NCI-H345 treated with DMSO at 0.1 percent for 48 hours (cell line): ENCODE measurements at regions not wholly inside any gene's neighbourhood (a gene's known extent, or its start where the extent isn't known, plus 50 kb on each side); places are given as distances from the start of the nearest gene placed in this dataset.
"Not testable (repeated sequence)": the region's sequence is repeated elsewhere in the genome, so short reads cannot be mapped to it uniquely, and the experiment has no call there.

Experiments
- DNase-seq: peaks from one replicate; lab custom pipeline; 2025; ENCODE audit not compliant: unreplicated experiment; lab: John Stamatoyannopoulos, UW

DNA sequence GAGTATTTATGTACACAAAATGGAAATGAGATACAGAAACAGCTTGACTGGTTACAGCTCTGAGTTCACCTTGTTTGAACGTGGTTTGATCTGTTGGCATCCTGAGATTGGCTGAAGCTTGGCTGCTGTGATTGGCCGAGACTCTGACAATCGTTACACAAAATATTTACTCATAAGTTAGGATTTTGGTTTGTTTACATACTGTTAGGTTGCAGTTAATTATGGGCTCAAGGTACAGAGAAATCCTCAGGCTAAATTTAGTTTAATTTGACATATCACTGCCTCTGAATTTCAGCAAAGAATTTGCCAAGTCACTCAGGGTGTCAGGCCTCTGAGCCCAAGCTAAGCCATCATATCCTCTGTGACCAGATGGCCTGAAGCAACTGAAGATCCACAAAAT, 227.3 kb downstream of the COPRS start:
- no peak for DNase-seq

DNA sequence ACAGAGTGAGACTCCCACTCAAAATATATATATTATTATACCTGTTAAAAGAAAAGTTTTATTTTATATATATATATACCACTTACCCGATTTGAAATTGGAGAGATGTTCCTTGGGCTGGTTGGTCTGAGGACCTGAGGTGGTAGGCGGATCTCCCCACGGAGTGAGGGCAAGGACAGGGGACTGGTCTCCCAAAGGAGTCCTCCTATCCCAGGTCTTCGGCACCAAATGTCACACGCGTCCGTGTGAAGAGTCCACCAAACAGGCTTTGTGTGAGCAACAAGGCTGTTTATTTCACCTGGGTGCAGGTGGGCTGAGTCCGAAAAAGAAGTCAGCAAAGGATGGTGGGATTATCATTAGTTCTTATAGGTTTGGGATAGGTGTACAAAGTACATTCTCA, 228.2 kb downstream of the COPRS start:
- DNase-seq: not testable (repeated sequence)

DNA sequence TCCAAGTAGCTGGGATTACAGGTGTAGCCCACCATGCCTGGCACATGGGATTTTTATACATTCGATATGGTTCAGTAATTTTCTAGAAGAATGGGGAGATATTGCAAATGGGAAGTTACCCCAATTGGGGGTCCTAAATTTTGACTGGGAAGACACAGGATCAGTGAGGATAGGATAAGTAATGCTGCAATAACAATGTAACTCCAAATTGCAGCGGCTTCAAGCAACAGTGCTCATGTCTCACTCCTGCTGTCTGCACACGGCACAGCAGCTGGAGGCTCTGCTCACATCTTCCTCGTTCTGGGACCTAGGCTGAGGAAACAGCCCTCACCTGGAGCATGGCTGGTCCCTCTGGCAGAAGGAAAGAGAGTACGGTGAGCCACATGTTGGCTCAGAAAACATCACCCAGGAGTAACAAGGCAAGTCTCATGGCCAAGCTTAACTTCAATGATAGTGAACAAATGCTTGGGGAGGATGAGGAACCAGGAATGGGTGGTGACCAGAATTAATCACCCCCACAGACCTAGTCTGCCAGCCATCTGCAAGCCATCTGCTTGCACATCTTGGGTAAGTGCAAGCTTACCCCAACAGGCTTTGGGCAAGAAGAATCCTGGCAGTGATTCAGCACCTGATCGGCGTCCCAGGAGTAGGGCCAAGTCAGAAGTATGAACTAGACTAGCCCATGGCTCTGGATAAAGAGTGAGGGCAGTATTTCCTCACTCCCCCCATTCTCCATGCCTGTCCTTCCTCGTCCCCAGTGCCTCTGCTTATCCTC, 229.2 kb downstream of the COPRS start:
- no peak for DNase-seq

DNA sequence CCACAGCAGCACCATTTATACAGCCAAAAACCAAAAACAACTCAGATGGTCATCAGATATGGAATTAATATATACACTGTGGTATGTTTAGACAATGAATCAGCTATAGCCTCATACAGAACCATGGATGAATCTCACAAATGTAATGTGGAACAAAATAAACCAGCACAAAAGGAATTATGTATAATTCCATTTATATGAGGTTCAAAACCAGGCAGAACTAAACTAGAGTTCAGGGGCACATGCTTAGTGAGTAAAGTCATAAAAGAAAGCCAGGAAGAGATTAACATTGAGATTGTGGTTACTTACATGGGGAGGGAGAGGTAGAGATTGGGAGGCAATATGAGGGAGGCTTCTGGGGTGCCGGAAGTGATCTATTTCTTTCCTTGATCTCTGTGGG, 231.1 kb downstream of the COPRS start:
- DNase-seq: no peak

DNA sequence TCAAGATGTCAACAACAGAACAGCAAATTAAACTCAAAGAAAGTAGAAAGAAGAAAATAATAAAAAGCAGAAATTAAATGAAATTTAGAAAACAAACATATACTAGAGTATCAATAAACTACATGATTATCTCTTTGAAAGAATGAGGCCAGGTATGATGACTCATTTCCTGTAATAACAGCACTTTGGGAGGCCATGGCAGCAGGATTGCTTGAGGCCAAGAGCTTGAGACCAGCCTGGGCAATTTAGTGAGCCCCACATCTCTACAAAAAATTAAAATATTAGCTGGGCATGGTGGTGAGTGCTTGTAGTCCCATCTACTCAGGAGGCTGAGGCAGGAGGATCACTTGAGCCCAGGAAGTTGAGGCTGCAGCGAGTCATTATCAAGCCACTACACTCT, 232.5 kb downstream of the RAB11FIP4 start:
- DNase-seq: no peak

DNA sequence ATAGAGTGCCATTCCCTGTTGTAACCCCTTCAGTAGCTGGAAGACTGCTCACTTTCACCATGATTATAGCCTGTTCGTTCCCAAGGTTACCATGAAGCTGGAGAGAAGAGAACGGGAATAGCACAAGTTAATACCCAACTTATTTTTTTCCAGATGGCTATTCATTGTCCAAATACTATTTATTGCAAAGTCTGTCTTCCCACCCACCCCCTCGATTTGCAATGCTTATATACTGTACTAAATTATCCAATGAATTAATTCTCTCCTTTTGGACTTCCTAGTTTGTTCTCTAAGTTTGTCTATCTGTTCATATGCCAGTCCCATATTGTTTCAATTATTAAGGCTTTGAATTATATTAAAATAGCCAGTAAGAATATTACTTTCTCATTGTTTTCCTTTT, 231.0 kb downstream of the RAB11FIP4 start:
- DNase-seq: no peak

DNA sequence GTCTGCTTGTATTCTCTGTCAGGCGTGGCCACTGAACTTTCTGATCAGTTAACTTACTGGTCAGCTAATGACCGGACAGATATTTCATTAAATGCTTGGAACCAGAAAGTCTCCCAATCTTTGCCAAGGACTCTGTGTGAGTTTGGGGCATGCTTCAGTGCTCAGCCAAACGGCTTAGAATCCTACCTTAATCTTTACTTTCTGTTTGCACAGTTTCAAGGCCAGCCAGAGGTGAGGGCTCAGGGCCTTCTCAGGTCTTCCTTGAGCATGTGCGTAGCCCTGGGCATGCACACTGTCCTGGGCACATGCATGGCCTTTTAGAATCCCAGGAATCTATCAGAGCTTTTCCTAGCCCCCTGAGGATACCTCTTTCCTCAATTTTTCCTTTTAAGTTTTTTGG, 230.1 kb downstream of the RAB11FIP4 start:
- DNase-seq: no peak

DNA sequence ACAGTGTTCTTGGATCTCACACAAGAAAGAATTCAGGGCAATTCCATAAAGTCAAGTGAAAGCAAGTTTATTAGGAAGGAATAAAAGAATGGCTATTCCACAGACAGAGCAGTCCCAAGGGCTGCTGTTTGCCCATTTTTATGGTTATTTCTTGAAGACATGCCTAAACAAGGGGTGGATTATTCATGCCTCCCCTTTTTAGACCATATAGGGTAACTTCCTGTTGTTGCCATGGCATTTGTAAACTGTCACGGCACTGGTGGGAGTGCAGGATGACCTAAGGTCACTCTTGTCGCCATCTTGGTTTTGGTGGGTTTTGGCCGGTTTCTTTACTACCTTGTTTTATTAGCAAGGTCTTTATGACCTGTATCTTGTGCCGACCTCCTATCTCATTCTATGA, 219.6 kb downstream of the RAB11FIP4 start:
- not testable (repeated sequence) for DNase-seq

DNA sequence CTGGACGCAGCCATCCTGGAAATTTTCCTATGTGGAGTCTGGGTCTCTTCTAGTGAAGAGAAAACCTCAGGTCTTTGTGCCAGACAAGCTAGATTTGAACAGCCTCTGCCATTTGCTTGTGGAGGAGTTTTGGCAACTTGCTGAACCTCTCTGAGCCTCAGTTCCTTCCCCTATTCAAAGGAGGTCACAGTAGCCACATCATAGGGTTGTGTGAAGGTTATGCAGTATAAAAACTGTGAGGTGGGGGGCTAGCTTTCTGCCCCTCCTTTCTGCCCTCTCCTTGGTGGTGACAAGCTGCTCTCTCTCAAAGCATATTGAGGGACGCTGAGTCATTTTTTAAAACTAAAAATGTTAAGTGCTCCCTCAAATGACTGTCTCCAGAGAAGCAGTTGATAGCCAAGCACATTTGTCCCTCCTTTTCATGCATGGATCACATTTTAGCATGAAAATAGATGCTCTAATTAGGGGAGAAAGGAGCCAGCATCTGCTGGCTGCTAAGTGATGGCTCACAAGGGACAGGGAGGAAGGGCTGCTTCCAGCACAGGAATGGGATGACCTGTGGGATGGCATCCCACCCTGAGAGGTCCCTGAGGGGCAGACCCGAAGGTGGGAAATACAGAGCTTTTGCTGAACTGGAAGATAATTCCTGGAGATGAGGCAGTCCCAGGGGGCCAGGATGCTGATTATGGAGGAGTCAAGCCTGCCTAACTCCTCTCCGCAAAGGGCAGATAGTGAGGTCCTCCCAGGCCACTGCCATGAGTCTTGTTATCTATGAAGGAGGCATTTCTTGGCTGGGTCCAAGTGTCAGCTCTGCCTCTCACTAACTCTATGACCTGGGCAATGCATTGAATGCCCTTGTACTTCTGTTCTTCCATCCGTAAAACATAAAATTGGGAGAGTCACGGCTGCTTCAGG, 218.8 kb downstream of the RAB11FIP4 start:
- DNase-seq: no peak

DNA sequence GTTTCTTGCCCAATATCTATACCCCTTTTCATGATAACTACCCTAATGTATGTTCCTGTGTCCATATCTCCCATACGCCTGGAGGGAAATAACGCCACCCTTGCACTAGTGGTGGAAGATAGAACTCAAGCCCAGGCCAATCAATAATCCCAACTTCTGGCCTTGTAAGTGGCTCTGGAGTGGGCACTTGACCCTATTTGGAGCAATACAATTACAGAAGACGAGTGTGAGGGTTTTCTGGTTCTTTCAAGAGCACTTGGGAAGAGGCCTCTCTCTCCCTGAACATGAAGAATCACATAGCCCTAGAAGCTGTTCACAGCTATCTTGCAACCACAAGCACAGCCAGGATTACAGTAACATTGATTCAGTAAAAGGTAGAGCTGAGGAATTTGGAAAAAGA, 217.9 kb downstream of the RAB11FIP4 start:
- DNase-seq: no peak

DNA sequence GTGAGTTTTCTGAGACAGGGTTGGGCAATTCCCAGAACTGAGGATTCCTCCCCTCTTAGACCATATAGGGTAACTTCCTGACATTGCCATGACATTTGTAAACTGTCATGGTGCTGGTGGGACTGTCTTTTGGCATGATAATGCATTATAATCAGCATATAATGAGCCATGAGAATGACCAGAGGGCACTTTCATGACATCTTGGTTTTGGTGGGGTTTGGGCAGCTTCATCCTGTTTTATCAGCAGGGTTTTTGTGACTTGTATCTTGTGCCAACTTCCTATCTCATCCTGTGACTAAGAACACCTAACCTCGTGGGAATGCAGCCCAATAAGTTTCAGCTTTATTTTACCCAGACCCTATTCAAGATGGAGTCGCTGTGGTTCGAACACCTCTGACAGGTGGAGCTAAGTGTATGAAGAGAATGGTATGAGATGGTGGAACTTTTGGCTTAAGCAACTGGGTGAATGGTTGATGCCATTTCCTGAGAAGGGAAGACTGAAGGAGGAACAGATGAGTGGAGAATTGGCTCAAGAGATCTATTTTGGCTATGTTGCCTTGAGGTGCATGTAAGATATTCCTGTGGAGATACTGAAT, 217.3 kb downstream of the RAB11FIP4 start:
- DNase-seq: no peak

DNA sequence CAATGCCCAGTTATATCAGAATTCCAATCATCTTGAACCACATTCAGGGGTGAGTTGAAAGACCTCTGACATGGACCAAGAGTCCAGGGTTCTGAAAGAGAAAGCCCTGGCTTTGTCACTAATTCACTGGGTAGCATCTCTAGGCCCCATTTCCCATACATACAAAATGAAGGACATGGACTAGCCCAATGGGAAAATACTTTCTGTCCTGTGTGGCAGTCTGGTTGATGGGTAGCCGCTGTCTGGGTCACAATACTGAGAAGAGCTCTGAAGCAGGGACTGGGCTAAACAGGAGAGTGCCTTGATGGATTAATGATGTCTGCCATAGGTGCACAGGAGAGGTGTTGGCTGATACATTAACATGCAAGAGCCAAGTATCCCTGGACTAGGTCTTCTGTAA, 214.3 kb downstream of the RAB11FIP4 start:
- no peak for DNase-seq

DNA sequence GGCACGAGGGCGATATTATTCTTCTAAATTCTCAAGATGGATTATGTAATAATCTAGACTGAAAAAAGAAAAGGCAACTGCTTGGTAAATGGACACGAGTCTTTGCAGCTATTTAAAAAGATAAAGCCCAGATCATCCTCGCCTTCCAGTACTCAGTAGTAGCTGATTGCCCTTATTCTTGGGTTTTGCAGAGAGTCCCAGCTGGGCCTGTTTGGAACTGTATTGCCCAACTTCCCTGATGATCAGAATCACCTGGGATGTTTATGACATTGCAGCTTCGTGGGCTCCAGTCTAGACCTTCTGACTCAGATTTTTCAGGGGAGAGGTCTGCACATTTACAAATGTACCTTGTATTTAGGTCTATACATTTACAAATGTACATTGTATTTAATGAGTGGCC, 213.5 kb downstream of the RAB11FIP4 start:
- no peak for DNase-seq

DNA sequence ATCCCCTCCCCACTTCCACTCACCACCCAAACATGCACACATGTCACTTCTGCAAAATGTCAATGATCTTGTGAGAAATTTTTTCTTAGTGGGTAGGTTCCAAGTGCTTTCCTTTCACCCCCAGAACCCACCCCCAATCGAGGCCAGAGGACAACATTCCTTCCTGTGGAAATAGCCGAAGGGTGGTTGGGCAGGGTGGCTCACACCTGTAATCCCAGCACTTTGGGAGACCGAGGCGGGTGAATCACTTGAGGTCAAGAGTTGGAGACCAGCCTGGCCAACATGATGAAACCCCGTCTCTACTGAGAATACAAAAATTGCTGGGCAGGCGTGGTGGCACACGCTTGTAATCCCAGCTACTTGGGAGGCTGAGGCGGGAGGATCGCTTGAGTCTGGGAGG, 208.7 kb downstream of the RAB11FIP4 start:
- DNase-seq: not testable (repeated sequence)

DNA sequence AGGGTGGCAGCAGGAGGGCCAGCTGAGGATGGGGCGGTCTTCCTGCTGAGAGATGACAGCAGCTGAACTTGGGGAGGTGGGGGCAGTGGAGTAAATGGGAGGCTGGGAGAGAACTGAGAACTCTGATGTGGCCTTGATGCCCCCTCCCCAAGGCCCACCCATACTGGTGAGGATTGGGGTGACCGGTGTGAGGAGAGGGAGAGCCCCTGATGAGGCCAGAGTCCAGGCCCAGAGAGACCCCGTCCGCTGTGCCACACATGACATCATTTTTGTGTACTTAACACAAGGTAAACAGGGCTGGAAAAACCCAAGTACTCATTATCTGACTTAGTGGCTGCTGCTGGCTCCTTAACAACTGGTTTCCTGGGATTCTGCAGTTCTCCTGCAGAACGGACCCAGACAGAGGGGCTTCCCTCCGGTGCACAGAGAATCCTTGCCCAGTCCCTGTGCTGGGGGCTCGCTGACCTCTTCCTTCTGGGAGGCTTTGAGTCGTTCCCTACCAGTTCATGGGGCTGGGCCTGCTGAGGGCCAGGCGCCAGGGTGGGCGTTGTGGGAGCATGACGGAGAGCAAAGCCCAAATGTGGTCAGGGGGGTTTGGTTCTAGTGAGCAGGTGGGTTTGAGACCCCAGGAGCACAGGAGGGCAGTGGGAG, 207.6 kb downstream of the RAB11FIP4 start:
- no peak for DNase-seq

DNA sequence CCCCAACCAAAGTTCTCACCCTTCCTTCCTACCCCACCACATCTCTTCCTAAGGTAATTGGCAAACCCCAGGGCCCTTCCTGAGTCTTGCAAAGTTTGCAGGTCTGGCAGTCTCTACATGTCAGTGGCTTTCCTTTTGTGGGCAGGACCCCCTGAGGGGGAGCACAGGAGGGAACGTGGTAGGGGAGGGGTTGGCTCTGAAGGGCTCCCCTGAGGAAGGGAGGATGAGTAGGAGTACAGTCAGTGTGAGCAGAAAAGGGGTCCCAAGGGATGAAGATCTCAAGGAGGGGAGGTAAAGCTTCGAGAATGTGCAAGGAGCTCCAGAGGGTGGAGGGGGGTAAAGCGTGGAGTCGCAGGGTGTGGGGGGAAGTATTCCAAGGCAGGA, 206.9 kb downstream of the RAB11FIP4 start:
- no peak for DNase-seq

DNA sequence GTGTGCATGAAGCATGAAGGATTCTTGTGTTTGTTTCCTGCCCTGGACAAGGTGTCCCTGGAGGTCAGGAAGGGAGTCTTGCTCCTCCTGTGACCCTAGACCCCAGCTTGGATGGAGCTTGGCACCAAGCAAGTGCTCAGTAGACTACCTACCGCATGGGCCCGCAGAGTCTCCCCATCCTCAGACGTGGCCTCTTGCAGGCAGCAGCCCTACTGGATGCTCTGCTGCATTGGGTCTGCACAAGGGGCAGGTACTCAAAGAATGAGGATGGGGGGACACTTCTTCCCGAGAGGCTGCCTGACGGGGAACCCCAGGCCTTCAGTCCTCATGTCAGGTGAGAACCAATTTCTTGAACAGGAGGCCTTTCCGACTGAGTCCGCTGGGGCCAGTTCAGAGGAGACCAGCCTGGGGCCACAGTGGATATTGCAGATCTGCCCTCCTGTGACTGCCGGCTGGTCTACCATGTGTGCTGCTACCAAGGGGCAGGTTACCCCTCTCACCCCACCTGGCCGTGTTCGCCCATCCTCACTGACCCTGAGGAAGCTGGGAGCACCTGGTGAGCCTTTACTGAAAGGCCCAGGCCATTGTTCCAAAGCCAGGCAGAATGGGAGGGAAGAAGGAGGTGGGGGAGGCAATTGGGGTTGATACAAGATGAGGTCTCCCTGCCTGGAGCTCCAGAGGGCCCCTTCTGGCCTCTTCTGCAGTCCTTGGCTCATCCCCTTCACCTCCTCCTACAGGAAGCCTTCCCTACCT, 206.3 kb downstream of the RAB11FIP4 start:
- DNase-seq: no peak

DNA sequence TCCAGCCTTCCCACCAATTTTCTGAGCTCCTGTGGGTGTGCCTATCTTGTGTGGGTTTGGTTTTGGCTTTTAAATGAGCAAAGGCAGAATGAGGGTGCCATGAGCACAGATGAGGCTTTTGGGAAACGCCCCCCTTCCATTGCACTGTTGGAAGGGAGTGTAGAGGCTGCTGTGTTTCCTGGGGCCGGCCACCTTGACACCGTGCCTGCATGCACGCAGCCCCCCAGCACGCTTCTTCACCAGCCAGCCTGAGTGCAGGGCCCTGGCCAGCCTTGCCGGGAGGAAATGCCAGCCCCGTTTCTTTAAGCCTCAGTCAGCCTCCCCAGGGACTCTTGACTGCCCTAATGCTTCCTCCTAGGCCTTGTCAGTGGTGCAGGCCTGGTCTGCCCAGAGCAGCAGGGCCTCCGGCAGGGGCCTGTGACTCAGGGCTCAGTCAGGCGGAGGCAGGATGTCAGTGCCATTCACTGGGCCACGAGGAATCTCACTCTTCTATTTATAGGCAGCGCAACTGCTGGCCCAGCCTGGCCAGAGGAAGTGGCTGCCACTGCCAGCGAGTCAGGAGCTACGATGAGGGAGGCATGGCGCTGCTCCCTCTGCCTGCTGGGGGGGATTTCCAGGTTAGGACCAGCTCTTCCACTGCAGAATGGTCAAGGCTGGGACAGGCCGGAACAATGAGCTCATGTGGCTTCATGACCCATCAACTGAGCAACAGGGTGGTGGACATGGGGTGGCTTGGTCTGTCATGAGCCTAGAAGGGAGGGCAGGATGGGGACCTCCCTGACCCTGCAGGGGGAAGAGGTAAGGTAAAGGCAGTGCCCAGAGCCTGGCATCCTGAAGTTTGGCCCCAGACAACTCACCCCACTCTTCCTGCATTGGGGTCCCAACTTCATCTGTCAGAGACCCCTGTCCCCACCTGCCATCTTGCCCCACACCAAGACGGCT, 205.2 kb downstream of the RAB11FIP4 start:
- no peak for DNase-seq

DNA sequence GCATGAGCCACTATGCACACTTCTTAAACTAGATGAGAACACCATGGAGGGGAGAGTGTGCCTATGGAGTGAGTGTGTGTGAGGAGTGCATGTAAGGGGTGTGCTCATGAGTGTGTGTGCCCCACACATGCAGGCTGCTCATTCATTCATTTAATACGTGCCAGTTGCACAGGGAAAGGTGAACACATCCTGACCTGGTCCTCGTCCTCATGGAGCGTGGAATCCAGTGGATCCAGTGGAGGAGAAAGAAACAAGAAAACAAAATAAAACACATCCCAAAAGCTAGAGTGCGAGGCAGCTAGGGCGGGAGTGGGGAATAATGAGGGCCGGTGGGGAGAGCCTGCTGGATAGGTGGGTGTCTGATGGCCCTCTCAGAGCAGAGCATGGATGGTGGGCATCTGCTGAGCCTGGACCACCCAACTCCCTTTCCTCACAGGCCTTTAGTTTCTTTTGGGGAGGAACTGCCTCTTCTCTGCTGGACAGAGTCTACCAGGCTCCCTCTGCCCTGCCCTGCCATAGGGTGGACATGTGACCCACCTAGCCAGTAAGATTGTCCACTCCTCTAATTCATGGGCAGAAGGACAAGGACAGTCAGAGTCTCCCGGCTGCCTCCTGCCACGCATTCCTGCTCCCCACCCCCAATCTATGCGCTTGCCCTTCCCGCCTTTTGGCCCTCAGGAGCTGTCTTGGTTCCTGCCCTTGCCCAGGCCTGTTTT, 204.3 kb downstream of the RAB11FIP4 start:
- no peak for DNase-seq
